Loucy (cell line): ENCODE measurements at regions not wholly inside any gene's neighbourhood (a gene's known extent, or its start where the extent isn't known, plus 50 kb on each side); places are given as distances from the start of the nearest gene placed in this dataset.
A peak's percentile ranks its signal among the peaks of the same experiment; 100 is the strongest.

ENCODE experiments used
- H2AFZ ChIP-seq: fragments of 200-600 bp; sonication (generic); 2 replicates; pipeline ENCODE4 v1.6.0; 2016; ENCODE audit warnings: antibody characterized with exemption, mild to moderate bottlenecking, low read length, moderate library complexity
- H3F3A ChIP-seq: fragments of 200-600 bp; 2 replicates; pipeline ENCODE4 v1.6.0; 2016; ENCODE audit warnings: antibody characterized with exemption, low read depth, mild to moderate bottlenecking
- H3K27me3 ChIP-seq: fragments of 200-600 bp; sonication (generic); 2 replicates; pipeline ENCODE4 v1.6.1; 2014; ENCODE audit warnings: low read length, mild to moderate bottlenecking; ENCODE audit not compliant: insufficient read depth, poor library complexity, severe bottlenecking
- H3K36me3 ChIP-seq: fragments of 200-600 bp; sonication (generic); 2 replicates; pipeline ENCODE4 v1.6.1; 2016; ENCODE audit warnings: low read length; ENCODE audit not compliant: insufficient read depth
- H3K4me1 ChIP-seq: fragments of 200-600 bp; sonication (generic); 2 replicates; pipeline ENCODE4 v1.5.1; 2014; ENCODE audit warnings: low read length, mild to moderate bottlenecking; ENCODE audit not compliant: insufficient read depth, poor library complexity, severe bottlenecking
- H3K4me2 ChIP-seq: fragments of 200-600 bp; sonication (generic); 2 replicates; pipeline ENCODE4 v1.6.0; 2014; ENCODE audit warnings: antibody characterized with exemption, low read length, low read depth, mild to moderate bottlenecking; ENCODE audit not compliant: poor library complexity, severe bottlenecking
- H3K4me3 ChIP-seq: fragments of 200-600 bp; sonication (generic); 2 replicates; pipeline ENCODE4 v1.5.1; 2014; ENCODE audit warnings: low read length, mild to moderate bottlenecking, mixed read lengths; ENCODE audit not compliant: poor library complexity, severe bottlenecking
- H3K79me2 ChIP-seq: fragments of 200-600 bp; sonication (generic); 2 replicates; pipeline ENCODE4 v1.6.1; 2014; ENCODE audit warnings: low read length; ENCODE audit not compliant: insufficient read depth
- H3K9ac ChIP-seq: fragments of 200-600 bp; sonication (generic); 2 replicates; pipeline ENCODE4 v1.6.0; 2014; ENCODE audit warnings: mild to moderate bottlenecking, low read depth, low read length, moderate library complexity; ENCODE audit not compliant: poor library complexity, severe bottlenecking
- H3K9me2 ChIP-seq: fragments of 200-600 bp; sonication (generic); replicated peaks from 2 replicates; pipeline ENCODE4 v1.6.1; 2016; ENCODE audit warnings: low read depth, low read length, mixed read lengths
- H3K9me3 ChIP-seq: fragments of 200-600 bp; sonication (generic); 2 replicates; pipeline ENCODE4 v1.6.1; 2014; ENCODE audit warnings: mild to moderate bottlenecking, antibody characterized with exemption, low read length, low read depth; ENCODE audit not compliant: insufficient read depth
- H4K20me1 ChIP-seq: fragments of 200-600 bp; sonication (generic); 2 replicates; pipeline ENCODE4 v1.6.0; 2014; ENCODE audit warnings: antibody characterized with exemption, low read length, mild to moderate bottlenecking; ENCODE audit not compliant: insufficient read depth, poor library complexity, severe bottlenecking
- CTCF ChIP-seq: fragments of 200-600 bp; sonication (generic); conservative IDR thresholded peaks from 2 replicates; pipeline ENCODE4 v1.5.1; 2014; ENCODE audit warnings: mild to moderate bottlenecking, antibody characterized with exemption, low read length
- EZH2phosphoT487 ChIP-seq: fragments of 200-600 bp; IDR thresholded peaks from 2 replicates; pipeline ENCODE4 v1.6.1; 2018; ENCODE audit warnings: antibody characterized with exemption, mild to moderate bottlenecking, moderate library complexity, borderline replicate concordance

DNA sequence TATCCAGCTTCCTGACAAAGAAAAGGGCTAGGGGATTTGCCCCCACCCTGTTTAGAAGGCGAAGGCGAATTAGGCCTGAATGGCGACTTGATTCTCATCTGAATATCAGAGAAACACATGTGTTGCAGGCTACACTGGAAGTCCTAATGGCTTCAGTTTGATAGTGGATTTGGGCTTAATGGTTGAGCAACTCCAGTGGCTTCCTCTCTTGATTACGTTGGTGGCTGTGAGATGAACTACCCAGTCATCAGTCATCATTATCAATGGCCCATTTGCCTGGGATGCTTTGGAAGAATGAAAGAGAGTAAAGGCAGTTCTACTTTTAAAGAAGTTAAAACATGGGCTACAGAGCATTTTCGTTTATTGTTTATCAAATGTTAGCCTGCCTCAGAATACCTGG, 60.9 kb upstream of the IL1R1 start:
- Histone ChIP-seq H3F3A (no peaks in the 10 kb centered on the region), H2AFZ (no peak overlapping the region), H3K4me1 (peaks cover 8% of the 10 kb centered on the region), H3K36me3 (no peaks in the 10 kb centered on the region), H3K79me2 (no peaks in the 10 kb centered on the region), H3K9me2 (no peaks in the 10 kb centered on the region), H3K9ac (no peak overlapping the region), H3K4me3 (no peak overlapping the region), H4K20me1 (no peaks in the 10 kb centered on the region), H3K27me3 (peaks cover 8% of the 10 kb centered on the region), H3K4me2 (no peak overlapping the region), H3K9me3 (no peaks in the 10 kb centered on the region)
- no peak for TF ChIP-seq EZH2phosphoT487
- no peak for TF ChIP-seq CTCF

- H3K4me2 ChIP-seq = peak overlapping the region; percentile 65
- peak overlapping the region; percentile 36 for H3K4me3 ChIP-seq
- H3K9me2 ChIP-seq = no peaks in the 10 kb centered on the region
- H3K27me3 ChIP-seq = peaks cover 8% of the 10 kb centered on the region
- H3K9me3 ChIP-seq = no peaks in the 10 kb centered on the region
- H3K36me3 ChIP-seq = no peaks in the 10 kb centered on the region
- H2AFZ ChIP-seq = no peak overlapping the region
- peaks cover 8% of the 10 kb centered on the region for H3K4me1 ChIP-seq
- no peaks in the 10 kb centered on the region for H3K79me2 ChIP-seq
- H4K20me1 ChIP-seq = no peaks in the 10 kb centered on the region
- TF ChIP-seq CTCF = no peak
- no peak for TF ChIP-seq EZH2phosphoT487
- H3K9ac ChIP-seq = no peak overlapping the region
- H3F3A ChIP-seq = no peaks in the 10 kb centered on the region
Observed at GRCh38 chr2:102082571-102083392, 59.8 kb upstream of the IL1R1 start.

GRCh38 chr2:102083393-102083703, 59.2 kb upstream of the IL1R1 start:
- Histone ChIP-seq H2AFZ (no peak overlapping the region), H3K79me2 (no peaks in the 10 kb centered on the region), H3K4me1 (peaks cover 8% of the 10 kb centered on the region), H3K36me3 (no peaks in the 10 kb centered on the region), H3F3A (no peaks in the 10 kb centered on the region), H3K27me3 (peaks cover 8% of the 10 kb centered on the region), H3K4me2 (no peak overlapping the region), H3K9me3 (no peaks in the 10 kb centered on the region), H4K20me1 (no peaks in the 10 kb centered on the region), H3K9me2 (no peaks in the 10 kb centered on the region), H3K9ac (no peak overlapping the region), H3K4me3 (no peak overlapping the region)
- no peak for TF ChIP-seq EZH2phosphoT487
- no peak for TF ChIP-seq CTCF
